ENCODE measurements at regions not wholly inside any gene's neighbourhood (a gene's known extent, or its start where the extent isn't known, plus 50 kb on each side); places are given as distances from the start of the nearest gene placed in this dataset.
A peak's percentile ranks its signal among the peaks of the same experiment; 100 is the strongest.

GRCh38 chrX:93598076-93598475 lies 75.3 kb downstream of the NAP1L3 start:
- ATAC-seq (ENCODE audit: low read depth in 2 of 2) (no peak), DNase-seq (no peak)
- Mint-ChIP-seq H3K4me3 (no peak overlapping the region), H3K4me1 (no peaks in the 10 kb centered on the region), H3K27me3 (no peaks in the 10 kb centered on the region), H3K9me3 (peaks cover 0 to 5% (median 0%) of the 10 kb centered on the region in 7 donors), H3K36me3 (no peaks in the 10 kb centered on the region), H3K27ac (no peak overlapping the region)

- ATAC-seq (ENCODE audit: low read depth in 2 of 2) (no peak), DNase-seq (no peak)
- Mint-ChIP-seq H3K27me3 (no peaks in the 10 kb centered on the region), H3K36me3 (no peaks in the 10 kb centered on the region), H3K4me3 (no peak overlapping the region), H3K9me3 (peaks cover 0 to 5% (median 2%) of the 10 kb centered on the region in 7 donors), H3K27ac (no peak overlapping the region), H3K4me1 (no peaks in the 10 kb centered on the region)
Observed at GRCh38 chrX:93594780-93595179, 78.6 kb downstream of the NAP1L3 start.

GRCh38 chrX:93593966-93594365 lies 79.4 kb downstream of the NAP1L3 start:
- no peak for ATAC-seq (ENCODE audit: low read depth in 2 of 2)
- no peaks in the 10 kb centered on the region for H3K4me1 Mint-ChIP-seq
- H3K27me3 Mint-ChIP-seq, result no peaks in the 10 kb centered on the region
- peaks cover 0 to 5% (median 4%) of the 10 kb centered on the region in 7 donors for H3K9me3 Mint-ChIP-seq
- no peak overlapping the region for H3K27ac Mint-ChIP-seq
- no peak overlapping the region for H3K4me3 Mint-ChIP-seq
- H3K36me3 Mint-ChIP-seq, result no peaks in the 10 kb centered on the region
- no peak for DNase-seq

GRCh38 chrX:93591398-93591797 lies 82.0 kb downstream of the NAP1L3 start:
- no peak for DNase-seq
- no peaks in the 10 kb centered on the region for H3K4me1 Mint-ChIP-seq
- H3K4me3 Mint-ChIP-seq, result no peak overlapping the region
- no peak for ATAC-seq (ENCODE audit: low read depth in 2 of 2)
- H3K9me3 Mint-ChIP-seq, result peaks cover 0 to 5% (median 2%) of the 10 kb centered on the region in 7 donors
- H3K36me3 Mint-ChIP-seq, result no peaks in the 10 kb centered on the region
- H3K27me3 Mint-ChIP-seq, result no peaks in the 10 kb centered on the region
- no peak overlapping the region for H3K27ac Mint-ChIP-seq

- H3K27ac Mint-ChIP-seq, result no peak overlapping the region
- DNase-seq (no peak), ATAC-seq (ENCODE audit: low read depth in 2 of 2) (no peak)
- H3K27me3 Mint-ChIP-seq, result no peaks in the 10 kb centered on the region
- H3K36me3 Mint-ChIP-seq, result no peaks in the 10 kb centered on the region
- peaks cover 0 to 5% (median 0%) of the 10 kb centered on the region in 7 donors for H3K9me3 Mint-ChIP-seq
- H3K4me3 Mint-ChIP-seq, result no peak overlapping the region
- no peaks in the 10 kb centered on the region for H3K4me1 Mint-ChIP-seq
Observed at GRCh38 chrX:93585661-93586060, 87.7 kb downstream of the NAP1L3 start.

GRCh38 chrX:93580634-93581033 lies 92.7 kb downstream of the NAP1L3 start:
- H3K4me1 Mint-ChIP-seq, result no peaks in the 10 kb centered on the region
- H3K4me3 Mint-ChIP-seq, result peak overlapping the region in 1 of 8 donors; percentile 18
- ATAC-seq (ENCODE audit: low read depth in 2 of 2) (no peak), DNase-seq (no peak)
- H3K9me3 Mint-ChIP-seq, result peaks cover 0 to 4% (median 0%) of the 10 kb centered on the region in 7 donors
- H3K27ac Mint-ChIP-seq, result no peak overlapping the region
- no peaks in the 10 kb centered on the region for H3K27me3 Mint-ChIP-seq
- H3K36me3 Mint-ChIP-seq, result no peaks in the 10 kb centered on the region

- no peaks in the 10 kb centered on the region for H3K27me3 Mint-ChIP-seq
- no peaks in the 10 kb centered on the region for H3K36me3 Mint-ChIP-seq
- no peaks in the 10 kb centered on the region for H3K4me1 Mint-ChIP-seq
- peaks cover 0 to 7% (median 0%) of the 10 kb centered on the region in 7 donors for H3K9me3 Mint-ChIP-seq
- ATAC-seq (ENCODE audit: low read depth in 2 of 2) (no peak), DNase-seq (no peak)
- H3K27ac Mint-ChIP-seq, result no peak overlapping the region
- H3K4me3 Mint-ChIP-seq, result no peak overlapping the region
Observed at GRCh38 chrX:93538575-93538974, 134.8 kb downstream of the NAP1L3 start.

GRCh38 chrX:93528917-93529316 lies 144.5 kb downstream of the NAP1L3 start:
- no peak overlapping the region for H3K4me3 Mint-ChIP-seq
- H3K4me1 Mint-ChIP-seq, result no peaks in the 10 kb centered on the region
- DNase-seq, result no peak
- H3K27me3 Mint-ChIP-seq, result no peaks in the 10 kb centered on the region
- no peak overlapping the region for H3K27ac Mint-ChIP-seq
- H3K36me3 Mint-ChIP-seq, result no peaks in the 10 kb centered on the region
- no peak for ATAC-seq (ENCODE audit: low read depth in 2 of 2)
- peaks cover 0 to 8% (median 0%) of the 10 kb centered on the region in 7 donors for H3K9me3 Mint-ChIP-seq
